AG04449 (cell line): ENCODE measurements at regions not wholly inside any gene's neighbourhood (a gene's known extent, or its start where the extent isn't known, plus 50 kb on each side); places are given as distances from the start of the nearest gene placed in this dataset.

Experiments
- CTCF ChIA-PET: fragments of 350-600 bp; formaldehyde crosslinking; extraction: SDS; loops from one replicate; lab custom pipeline; 2021; ENCODE audit warnings: antibody characterized with exemption; lab: Yijun Ruan, JAX
- POLR2A ChIA-PET: fragments of 400-600, 350-600 bp; formaldehyde crosslinking; extraction: SDS; loops from one replicate; lab custom pipeline; 2020; ENCODE audit warnings: antibody characterized with exemption, inconsistent platforms; lab: Yijun Ruan, JAX
- DNase-seq: peaks from one replicate; pipeline ENCODE4 v3.0.0-alpha.2; 2010; ENCODE audit warnings: low read depth, low spot score
- H3K4me3 ChIP-seq: 2 replicates; pipeline ENCODE4 v1.5.1; 2011; ENCODE audit warnings: low read depth, mild to moderate bottlenecking, control low read depth, low read length
- TF ChIP-seq, protein P1 (sequence below): IDR thresholded peaks from one replicate; pipeline ENCODE4 v1.5.1; 2011; ENCODE audit warnings: mild to moderate bottlenecking, moderate library complexity, low read length, control low read depth, inconsistent platforms; ENCODE audit not compliant: insufficient read depth; ENCODE audit errors: missing control alignments

DNA sequence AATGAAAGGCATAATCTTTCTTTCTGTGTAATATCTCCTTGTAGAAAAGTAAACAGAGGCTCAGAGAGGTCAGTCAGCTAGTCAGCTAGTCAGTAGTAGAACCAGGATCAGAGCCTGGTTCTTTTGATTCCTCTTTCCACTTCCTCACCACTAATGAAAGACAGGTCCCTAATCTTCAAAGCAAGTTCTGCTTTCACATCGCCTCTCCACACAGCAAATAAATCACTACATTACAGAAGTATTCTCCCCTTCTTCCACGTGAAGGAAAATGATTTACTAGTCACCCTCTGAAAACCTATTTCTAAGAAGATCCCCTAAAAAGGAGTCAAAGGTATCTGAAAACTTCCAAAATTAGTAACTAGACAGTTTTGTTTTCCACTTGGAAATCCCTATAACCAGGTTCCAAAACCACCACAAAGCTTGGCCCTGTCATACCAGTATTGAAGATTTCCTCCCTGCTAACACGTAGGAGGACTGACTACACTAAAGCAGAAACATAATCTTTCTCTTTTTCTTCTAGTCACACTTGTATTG lies 140.5 kb upstream of the TARS1 start:
- POLR2A ChIA-PET = interaction anchor here (1.4 kb wide), 1 partner anchor 10 kb away, joined by 8 read pairs; no protein-coding TSS in a partner anchor

DNA sequence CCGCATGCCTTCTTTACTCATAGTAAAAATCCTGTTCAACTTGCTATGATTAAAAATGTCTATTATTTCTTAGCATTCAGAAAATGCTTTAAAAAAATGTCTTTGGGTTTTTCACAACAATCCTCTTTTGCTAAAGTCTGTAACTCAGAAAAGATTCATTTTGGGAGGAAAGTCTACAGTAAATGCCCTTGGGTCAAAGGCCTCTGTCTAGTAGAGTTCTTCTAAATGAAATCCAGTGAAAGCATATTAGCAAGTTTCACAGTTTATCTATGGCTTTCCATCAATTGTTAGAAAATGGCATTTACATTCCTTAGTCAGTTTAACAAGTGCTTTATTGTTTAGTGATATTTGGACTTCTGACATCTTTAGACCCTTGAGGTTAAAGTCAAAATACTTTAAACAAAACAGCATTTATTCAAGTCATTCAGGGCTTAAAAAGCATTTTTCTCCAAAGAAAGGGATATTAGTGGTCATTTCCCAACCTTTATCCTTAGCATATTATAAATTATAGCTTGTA lies 137.1 kb upstream of the TARS1 start:
- no peak for DNase-seq
- TF ChIP-seq, protein P1, sequence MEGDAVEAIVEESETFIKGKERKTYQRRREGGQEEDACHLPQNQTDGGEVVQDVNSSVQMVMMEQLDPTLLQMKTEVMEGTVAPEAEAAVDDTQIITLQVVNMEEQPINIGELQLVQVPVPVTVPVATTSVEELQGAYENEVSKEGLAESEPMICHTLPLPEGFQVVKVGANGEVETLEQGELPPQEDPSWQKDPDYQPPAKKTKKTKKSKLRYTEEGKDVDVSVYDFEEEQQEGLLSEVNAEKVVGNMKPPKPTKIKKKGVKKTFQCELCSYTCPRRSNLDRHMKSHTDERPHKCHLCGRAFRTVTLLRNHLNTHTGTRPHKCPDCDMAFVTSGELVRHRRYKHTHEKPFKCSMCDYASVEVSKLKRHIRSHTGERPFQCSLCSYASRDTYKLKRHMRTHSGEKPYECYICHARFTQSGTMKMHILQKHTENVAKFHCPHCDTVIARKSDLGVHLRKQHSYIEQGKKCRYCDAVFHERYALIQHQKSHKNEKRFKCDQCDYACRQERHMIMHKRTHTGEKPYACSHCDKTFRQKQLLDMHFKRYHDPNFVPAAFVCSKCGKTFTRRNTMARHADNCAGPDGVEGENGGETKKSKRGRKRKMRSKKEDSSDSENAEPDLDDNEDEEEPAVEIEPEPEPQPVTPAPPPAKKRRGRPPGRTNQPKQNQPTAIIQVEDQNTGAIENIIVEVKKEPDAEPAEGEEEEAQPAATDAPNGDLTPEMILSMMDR = no peak
- no peak overlapping the region for H3K4me3 ChIP-seq
- ChIA-PET CTCF (no interaction called here), POLR2A (interaction anchor here (0.6 kb wide), 1 partner anchor 51 kb away, joined by 3 read pairs; no protein-coding TSS in a partner anchor)

More for the DNA sequence above, 140.5 kb upstream of the TARS1 start:
- no peak for DNase-seq
- CTCF ChIA-PET = interaction anchor here (0.7 to 3.8 kb wide), 22 partner anchors 9 to 593 kb away, joined by 3 to 33 read pairs (median 4); no protein-coding TSS in a partner anchor
- TF ChIP-seq, protein P1 = no peak
- H3K4me3 ChIP-seq = no peak overlapping the region

GRCh38 chr5:33304601-33305000 lies 136.2 kb upstream of the TARS1 start:
- CTCF ChIA-PET = no interaction called here
- POLR2A ChIA-PET = interaction anchor here (0.6 kb wide), 1 partner anchor 50 kb away, joined by 3 read pairs; no protein-coding TSS in a partner anchor
- DNase-seq = no peak
- TF ChIP-seq, protein P1 = no peak
- no peak overlapping the region for H3K4me3 ChIP-seq

- POLR2A ChIA-PET = no interaction called here
- no peak for DNase-seq
- H3K4me3 ChIP-seq = no peak overlapping the region
- TF ChIP-seq, protein P1 = no peak
- CTCF ChIA-PET = interaction anchor here (1.1 kb wide), 1 partner anchor 8 kb away, joined by 3 read pairs; no protein-coding TSS in a partner anchor
Observed at GRCh38 chr5:33305572-33305971, 135.2 kb upstream of the TARS1 start.

DNA sequence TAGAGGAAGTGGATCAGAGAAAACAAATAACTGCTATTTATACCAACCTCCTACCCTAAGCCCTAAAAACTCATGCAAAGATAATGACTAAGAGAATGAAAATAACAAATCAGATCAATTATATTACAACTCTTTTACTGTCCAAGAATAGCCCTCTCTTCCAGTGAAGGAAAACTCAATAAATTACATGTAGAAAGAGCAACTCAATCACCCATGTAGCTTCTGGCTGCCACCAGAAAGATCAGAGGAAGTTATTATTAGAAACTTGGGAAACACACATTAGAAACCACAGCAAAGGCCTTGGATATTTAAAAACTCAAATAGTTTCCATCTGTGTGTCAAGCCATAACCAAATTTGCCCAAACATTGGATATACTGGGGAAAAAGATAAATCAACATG lies 134.0 kb upstream of the TARS1 start:
- ChIA-PET POLR2A (no interaction called here), CTCF (interaction anchor here (1.1 to 1.3 kb wide), 2 partner anchors 10 to 115 kb away, joined by 3 read pairs; no protein-coding TSS in a partner anchor)
- no peak for DNase-seq
- H3K4me3 ChIP-seq = no peak overlapping the region
- TF ChIP-seq, protein P1 = no peak

GRCh38 chr5:33308586-33308985 lies 132.2 kb upstream of the TARS1 start:
- POLR2A ChIA-PET = no interaction called here
- H3K4me3 ChIP-seq = no peak overlapping the region
- no peak for DNase-seq
- CTCF ChIA-PET = interaction anchor here (2.3 to 3.2 kb wide), 3 partner anchors 8 to 127 kb away, joined by 9 to 33 read pairs (median 9); no protein-coding TSS in a partner anchor
- TF ChIP-seq, protein P1 = no peak
